ENCODE measurements at regions not wholly inside any gene's neighbourhood (a gene's known extent, or its start where the extent isn't known, plus 50 kb on each side); places are given as distances from the start of the nearest gene placed in this dataset.

DNA sequence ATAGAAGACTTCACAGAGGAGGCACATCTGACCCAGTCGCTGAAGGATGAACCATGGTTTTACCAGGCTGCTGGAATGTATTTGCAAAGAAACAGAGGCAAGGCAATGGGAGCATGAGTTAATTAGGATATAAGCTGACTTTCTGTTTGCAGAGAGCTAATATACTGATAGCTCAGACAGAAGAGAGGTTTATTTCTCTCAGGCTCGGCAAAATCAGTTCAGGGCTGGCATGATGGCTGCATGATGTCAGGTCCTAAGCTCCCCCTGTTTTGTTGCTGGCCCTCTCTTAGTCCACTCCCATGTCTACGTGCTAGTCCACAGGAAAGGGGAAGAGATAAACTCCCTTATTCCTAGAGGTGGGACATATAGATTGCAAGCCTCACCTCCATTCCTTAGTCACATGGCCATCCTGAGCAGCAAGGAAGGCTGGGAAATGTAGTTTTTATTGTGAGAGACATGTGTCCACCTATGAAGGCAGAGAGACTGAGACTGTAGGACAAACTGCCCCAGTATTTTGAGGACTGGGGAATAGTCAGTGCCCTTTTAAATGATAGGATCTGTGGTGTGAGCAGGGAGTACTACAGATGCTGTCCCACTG lies 224.5 kb downstream of the VRK1 start:
- H3K4me2 ChIP-seq, result no peak overlapping the region
- no peak for DNase-seq
- H3K27ac ChIP-seq (ENCODE audit: low read depth in 2 of 2, low read length in 1 of 2), result no peak overlapping the region
- no peaks in the 10 kb centered on the region for H3F3A ChIP-seq (replicated peaks; ENCODE audit: insufficient read depth)
- no peaks in the 10 kb centered on the region for H3K79me2 ChIP-seq (ENCODE audit: insufficient read depth)
- H3K4me1 ChIP-seq (ENCODE audit: control insufficient read depth in 1 of 2, insufficient read depth in 2 of 2, low read depth in 1 of 2, low read length in 1 of 2), result no peaks in the 10 kb centered on the region; a peak in 1 of 4 replicates
- no peak overlapping the region for H3K4me3 ChIP-seq (ENCODE audit: low read depth in 2 of 2, low read length in 1 of 2)
- no peaks in the 10 kb centered on the region for H3K9me2 ChIP-seq
- H3K9me3 ChIP-seq, result no peaks in the 10 kb centered on the region
- H3K36me3 ChIP-seq (replicated peaks in 1 of 2; ENCODE audit: control insufficient read depth in 1 of 2, insufficient read depth in 2 of 2, low read length in 1 of 2), result no peaks in the 10 kb centered on the region
- CTCF ChIA-PET, result no interaction called here
- no peak overlapping the region for H2AFZ ChIP-seq (ENCODE audit: low read depth)
- no peaks in the 10 kb centered on the region for H4K20me1 ChIP-seq (ENCODE audit: insufficient read depth)
- H3K9ac ChIP-seq, result no peak overlapping the region
- TF ChIP-seq, protein P1, sequence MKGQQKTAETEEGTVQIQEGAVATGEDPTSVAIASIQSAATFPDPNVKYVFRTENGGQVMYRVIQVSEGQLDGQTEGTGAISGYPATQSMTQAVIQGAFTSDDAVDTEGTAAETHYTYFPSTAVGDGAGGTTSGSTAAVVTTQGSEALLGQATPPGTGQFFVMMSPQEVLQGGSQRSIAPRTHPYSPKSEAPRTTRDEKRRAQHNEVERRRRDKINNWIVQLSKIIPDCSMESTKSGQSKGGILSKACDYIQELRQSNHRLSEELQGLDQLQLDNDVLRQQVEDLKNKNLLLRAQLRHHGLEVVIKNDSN (IDR thresholded peaks at IDR 0.05; ENCODE audit: borderline replicate concordance, low read depth), result peak; percentile 46; the same call in 1 of the 2 replicates
- no peak for TF ChIP-seq RAD21 (IDR thresholded peaks at IDR 0.05; ENCODE audit: low read length)
- no peaks in the 10 kb centered on the region for H3K27me3 ChIP-seq (ENCODE audit: insufficient read depth)
- 9% methylated on average over 3 of the region's 3 CpGs for WGBS (ENCODE audit: low lambda C conversion rate)
- POLR2A ChIA-PET, result no interaction called here

DNA sequence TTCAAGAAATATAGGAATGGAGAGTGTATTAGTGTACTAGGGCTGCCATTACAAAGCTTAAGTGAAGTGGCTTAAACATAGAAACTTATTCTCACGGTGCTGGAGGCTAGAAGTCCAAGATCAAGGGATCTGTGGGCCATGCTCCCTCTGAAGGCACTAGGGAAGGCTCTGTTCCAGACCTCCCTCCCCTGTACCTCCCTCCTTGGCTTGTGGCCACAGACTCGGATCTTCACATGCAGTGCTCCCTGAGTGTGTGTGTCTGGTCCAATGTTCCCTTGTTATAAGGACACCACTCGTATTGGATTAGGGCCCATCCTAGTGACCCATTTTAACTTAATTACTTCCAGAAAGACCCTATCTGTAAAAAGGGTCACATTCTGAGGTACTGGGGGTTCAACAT lies 225.6 kb downstream of the VRK1 start:
- DNase-seq, result no peak
- Histone ChIP-seq H3K9ac (no peak overlapping the region), H3K4me2 (no peak overlapping the region), H3F3A (replicated peaks; ENCODE audit: insufficient read depth) (no peaks in the 10 kb centered on the region), H3K9me3 (no peaks in the 10 kb centered on the region), H4K20me1 (ENCODE audit: insufficient read depth) (no peaks in the 10 kb centered on the region), H3K4me3 (ENCODE audit: low read depth in 2 of 2, low read length in 1 of 2) (no peak overlapping the region), H2AFZ (ENCODE audit: low read depth) (no peak overlapping the region), H3K27ac (ENCODE audit: low read depth in 2 of 2, low read length in 1 of 2) (no peak overlapping the region), H3K27me3 (ENCODE audit: insufficient read depth) (no peaks in the 10 kb centered on the region), H3K9me2 (no peaks in the 10 kb centered on the region), H3K4me1 (ENCODE audit: control insufficient read depth in 1 of 2, insufficient read depth in 2 of 2, low read depth in 1 of 2, low read length in 1 of 2) (no peaks in the 10 kb centered on the region; a peak in 1 of 4 replicates), H3K79me2 (ENCODE audit: insufficient read depth) (no peaks in the 10 kb centered on the region), H3K36me3 (replicated peaks in 1 of 2; ENCODE audit: control insufficient read depth in 1 of 2, insufficient read depth in 2 of 2, low read length in 1 of 2) (no peaks in the 10 kb centered on the region)
- ChIA-PET CTCF (no interaction called here), POLR2A (no interaction called here)
- TF ChIP-seq NRF1 (IDR thresholded peaks at IDR 0.05; ENCODE audit: low read depth, low read length), result no peak
- no peak for TF ChIP-seq RFX5 (IDR thresholded peaks at IDR 0.05; ENCODE audit: low read length)
- TF ChIP-seq CHD2 (IDR thresholded peaks at IDR 0.05; ENCODE audit: low read length, partially characterized antibody), result no peak
- TF ChIP-seq, protein P2, sequence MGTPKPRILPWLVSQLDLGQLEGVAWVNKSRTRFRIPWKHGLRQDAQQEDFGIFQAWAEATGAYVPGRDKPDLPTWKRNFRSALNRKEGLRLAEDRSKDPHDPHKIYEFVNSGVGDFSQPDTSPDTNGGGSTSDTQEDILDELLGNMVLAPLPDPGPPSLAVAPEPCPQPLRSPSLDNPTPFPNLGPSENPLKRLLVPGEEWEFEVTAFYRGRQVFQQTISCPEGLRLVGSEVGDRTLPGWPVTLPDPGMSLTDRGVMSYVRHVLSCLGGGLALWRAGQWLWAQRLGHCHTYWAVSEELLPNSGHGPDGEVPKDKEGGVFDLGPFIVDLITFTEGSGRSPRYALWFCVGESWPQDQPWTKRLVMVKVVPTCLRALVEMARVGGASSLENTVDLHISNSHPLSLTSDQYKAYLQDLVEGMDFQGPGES (IDR thresholded peaks at IDR 0.05; ENCODE audit: low read depth, low read length), result no peak
- no peak for TF ChIP-seq RXRA (IDR thresholded peaks at IDR 0.05; ENCODE audit: borderline replicate concordance, low read depth)
- TF ChIP-seq, protein P1 (IDR thresholded peaks at IDR 0.05; ENCODE audit: borderline replicate concordance, low read depth), result no peak
- TF ChIP-seq, protein P3, sequence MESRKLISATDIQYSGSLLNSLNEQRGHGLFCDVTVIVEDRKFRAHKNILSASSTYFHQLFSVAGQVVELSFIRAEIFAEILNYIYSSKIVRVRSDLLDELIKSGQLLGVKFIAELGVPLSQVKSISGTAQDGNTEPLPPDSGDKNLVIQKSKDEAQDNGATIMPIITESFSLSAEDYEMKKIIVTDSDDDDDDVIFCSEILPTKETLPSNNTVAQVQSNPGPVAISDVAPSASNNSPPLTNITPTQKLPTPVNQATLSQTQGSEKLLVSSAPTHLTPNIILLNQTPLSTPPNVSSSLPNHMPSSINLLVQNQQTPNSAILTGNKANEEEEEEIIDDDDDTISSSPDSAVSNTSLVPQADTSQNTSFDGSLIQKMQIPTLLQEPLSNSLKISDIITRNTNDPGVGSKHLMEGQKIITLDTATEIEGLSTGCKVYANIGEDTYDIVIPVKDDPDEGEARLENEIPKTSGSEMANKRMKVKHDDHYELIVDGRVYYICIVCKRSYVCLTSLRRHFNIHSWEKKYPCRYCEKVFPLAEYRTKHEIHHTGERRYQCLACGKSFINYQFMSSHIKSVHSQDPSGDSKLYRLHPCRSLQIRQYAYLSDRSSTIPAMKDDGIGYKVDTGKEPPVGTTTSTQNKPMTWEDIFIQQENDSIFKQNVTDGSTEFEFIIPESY (IDR thresholded peaks at IDR 0.05; ENCODE audit: borderline replicate concordance, low read depth), result no peak
- no peak for TF ChIP-seq SIN3A (IDR thresholded peaks at IDR 0.05; ENCODE audit: borderline replicate concordance, low read depth, low read length)
- no peak for TF ChIP-seq NFIC (IDR thresholded peaks at IDR 0.05; ENCODE audit: borderline replicate concordance)
- TF ChIP-seq FOXM1 (IDR thresholded peaks at IDR 0.05; ENCODE audit: low read depth), result no peak
- WGBS (ENCODE audit: low lambda C conversion rate), result 11% methylated on average over 3 of the region's 3 CpGs

All from SK-N-SH (cell line).